GM12878 (cell line): ENCODE measurements at regions not wholly inside any gene's neighbourhood (a gene's known extent, or its start where the extent isn't known, plus 50 kb on each side); places are given as distances from the start of the nearest gene placed in this dataset.

ENCODE experiments used
- ATAC-seq: fragments of 200-7000 bp; cut with Tn5 transposase; 3 replicates; pipeline ENCODE4 v1.9.1; 2020; ENCODE audit warnings: mild to moderate bottlenecking, moderate library complexity
- BruUV-seq: library from RNA; stranded (reverse); fragments of 400-500 nt; replicated peaks from 2 replicates; lab custom pipeline; 2021; lab: Mats Ljungman, UMichigan
- CTCF ChIA-PET: fragments of 300-600 bp; sonication (Branson Sonifier 250); formaldehyde crosslinking; extraction: SDS; loops from one replicate; lab custom pipeline; 2021; ENCODE audit warnings: inconsistent platforms; lab: Yijun Ruan, JAX
- POLR2A ChIA-PET: fragments of 350-600 bp; formaldehyde crosslinking; extraction: SDS; loops from one replicate; lab custom pipeline; 2021; ENCODE audit warnings: inconsistent platforms; lab: Charles Lee
- RAD21 ChIA-PET: fragments of 300-600 bp; sonication (Branson Sonifier 250); formaldehyde crosslinking; loops from one replicate; lab custom pipeline; 2023; ENCODE audit warnings: antibody characterized with exemption; ENCODE audit not compliant: unreplicated experiment; lab: Charles Lee
- SMC1A ChIA-PET: fragments of 300-600 bp; sonication (Branson Sonifier 250); formaldehyde crosslinking; loops from one replicate; lab custom pipeline; 2023; ENCODE audit not compliant: unreplicated experiment, uncharacterized antibody; lab: Charles Lee
- DNase-seq: peaks from one replicate; pipeline ENCODE4 v3.0.0-alpha.2; 2011; ENCODE audit warnings: low read depth, low spot score
- FAIRE-seq: peaks from 3 replicates; lab custom pipeline; 2011; peaks lifted over from hg19 to GRCh38; lab: Jason Lieb, UNC
- H2AFZ ChIP-seq: 2 replicates; pipeline ENCODE4 v1.6.0; 2011; ENCODE audit warnings: low read depth, low read length, control low read depth; ENCODE audit not compliant: control insufficient read depth
- H3K27ac ChIP-seq: 2 replicates; pipeline ENCODE4 v1.5.1; 2011; ENCODE audit warnings: control low read depth; ENCODE audit not compliant: control insufficient read depth, insufficient read depth
- H3K27me3 ChIP-seq, 2 experiments: replicated peaks in 1 of 2; 2 replicates each; pipeline versions ENCODE4 v1.6.0 to v1.6.1; 2011; ENCODE audit warnings: low read length in 1 of 2; ENCODE audit not compliant: control insufficient read depth in 2 of 2, insufficient read depth in 2 of 2
- H3K36me3 ChIP-seq, 2 experiments: 2 replicates each; pipeline ENCODE4 v1.5.1; 2011; ENCODE audit warnings: low read length in 1 of 2; ENCODE audit not compliant: control insufficient read depth in 2 of 2, insufficient read depth in 2 of 2
- H3K4me1 ChIP-seq: 2 replicates; pipeline ENCODE4 v1.6.1; 2011; ENCODE audit warnings: mild to moderate bottlenecking, low read length, moderate library complexity, mixed read lengths; ENCODE audit not compliant: control insufficient read depth, insufficient read depth
- H3K4me2 ChIP-seq: 2 replicates; pipeline ENCODE4 v1.6.0; 2011; ENCODE audit warnings: control low read depth; ENCODE audit not compliant: control insufficient read depth, insufficient read depth
- H3K4me3 ChIP-seq: fragments of 200-600 bp; sonication (generic); 2 replicates; pipeline ENCODE4 v1.5.1; 2016
- H3K79me2 ChIP-seq: 2 replicates; pipeline ENCODE4 v1.6.0; 2011; ENCODE audit warnings: low read length; ENCODE audit not compliant: control insufficient read depth, insufficient read depth
- H3K9ac ChIP-seq: 2 replicates; pipeline ENCODE4 v1.8.0; 2011; ENCODE audit warnings: low read length, control low read depth, mixed read lengths; ENCODE audit not compliant: control insufficient read depth, insufficient read depth
- H3K9me3 ChIP-seq: replicated peaks from 3 replicates; pipeline ENCODE4 v1.5.1; 2011; ENCODE audit warnings: mild to moderate bottlenecking, low read length; ENCODE audit not compliant: control insufficient read depth, insufficient read depth
- H4K20me1 ChIP-seq: 2 replicates; pipeline ENCODE4 v1.6.0; 2011; ENCODE audit not compliant: control insufficient read depth, insufficient read depth
- CHD1 ChIP-seq: IDR thresholded peaks from 2 replicates; pipeline ENCODE4 v1.6.1; 2012; ENCODE audit warnings: low read depth, low read length, improper control_type of control experiment
- CREM ChIP-seq: IDR thresholded peaks from 2 replicates; pipeline ENCODE4 v1.6.1; 2014; ENCODE audit warnings: antibody characterized with exemption, low read depth
- FOS ChIP-seq: IDR thresholded peaks from 3 replicates; pipeline ENCODE4 v1.6.1; 2011; ENCODE audit warnings: borderline replicate concordance; ENCODE audit not compliant: insufficient read length; ENCODE audit errors: extremely low read depth
- MXI1 ChIP-seq: fragments of 150-350 bp; IDR thresholded peaks from 2 replicates; pipeline ENCODE4 v1.6.1; 2011; ENCODE audit warnings: low read depth, mild to moderate bottlenecking, inconsistent platforms, low read length, improper control_type of control experiment
- NFXL1 ChIP-seq: fragments of 450-650 bp; IDR thresholded peaks from 2 replicates; pipeline ENCODE4 v1.6.1; 2017; ENCODE audit warnings: antibody characterized with exemption, mild to moderate bottlenecking, borderline replicate concordance
- SIX5 ChIP-seq: IDR thresholded peaks from 2 replicates; pipeline ENCODE4 v1.6.1; 2011; ENCODE audit warnings: mild to moderate bottlenecking, low read depth, low read length, moderate library complexity; ENCODE audit not compliant: severe bottlenecking
- SUPT20H ChIP-seq: IDR thresholded peaks from 2 replicates; pipeline ENCODE4 v1.6.1; 2011; ENCODE audit warnings: low read depth, mild to moderate bottlenecking, low read length, moderate library complexity, borderline replicate concordance; ENCODE audit not compliant: control insufficient read depth
- TCF3 ChIP-seq: IDR thresholded peaks from 2 replicates; pipeline ENCODE4 v1.6.1; 2012; ENCODE audit warnings: low read depth, mild to moderate bottlenecking, low read length, borderline replicate concordance; ENCODE audit not compliant: insufficient read depth
- ZZZ3 ChIP-seq: IDR thresholded peaks from 2 replicates; pipeline ENCODE4 v1.6.1; 2011; ENCODE audit warnings: low read depth; ENCODE audit not compliant: control insufficient read depth, insufficient read length
- WGBS: methylation state at CpG from one replicate; pipeline ENCODE4 v1.1.6; 2016; ENCODE audit warnings: low lambda C conversion rate; ENCODE audit not compliant: insufficient replicate concordance, insufficient coverage; ENCODE audit errors: missing lambda C conversion rate; 5-methylcytosine and 5-hydroxymethylcytosine counted together
- in situ Hi-C: fragments of 300-500 bp; cut with MboI; formaldehyde crosslinking; loops from 9 replicates; pipeline ENCODE4 v1.14.3; 2018; ENCODE audit warnings: mixed read lengths
- intact Hi-C: fragments of 100-400 bp; cut with micrococcal nuclease; formaldehyde crosslinking; loops from one replicate; pipeline ENCODE4 v1.14.2; 2022; ENCODE audit not compliant: unreplicated experiment
- TF ChIP-seq, protein P1 (sequence below): fragments of 450-650 bp; formaldehyde crosslinking; IDR thresholded peaks from 2 replicates; pipeline ENCODE4 v1.4.0; 2020; ENCODE audit warnings: mild to moderate bottlenecking, moderate library complexity
- TF ChIP-seq, protein P2 (sequence below): fragments of 450-650 bp; IDR thresholded peaks from 2 replicates; pipeline ENCODE4 v1.6.1; 2018; ENCODE audit warnings: borderline replicate concordance, mild to moderate bottlenecking; ENCODE audit not compliant: partially characterized antibody
- TF ChIP-seq, protein P3 (sequence below): fragments of 450-650 bp; IDR thresholded peaks from 2 replicates; pipeline ENCODE4 v1.6.1; 2017; ENCODE audit warnings: mild to moderate bottlenecking
- TF ChIP-seq, protein P4 (sequence below): fragments of 450-650 bp; IDR thresholded peaks from 2 replicates; pipeline ENCODE4 v1.6.1; 2016; ENCODE audit warnings: mild to moderate bottlenecking

DNA sequence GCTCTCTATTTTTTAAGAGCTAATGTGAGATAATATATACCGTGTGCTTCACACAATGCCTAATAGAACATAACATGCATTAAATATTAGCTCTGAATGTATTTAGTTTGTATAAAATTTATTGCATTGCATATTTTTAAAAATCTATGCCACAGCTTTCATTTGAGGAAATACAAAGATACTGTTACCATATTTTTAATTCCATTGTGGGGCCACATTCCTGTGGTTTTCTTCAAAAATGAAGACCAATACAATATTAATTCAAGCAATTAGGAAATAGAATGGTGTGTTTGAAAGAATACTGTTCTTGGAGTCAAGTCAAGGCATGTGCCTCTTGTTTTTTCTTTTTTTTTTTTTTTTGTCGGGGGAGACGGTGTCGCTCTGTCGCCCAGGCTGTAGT is 95.4 kb upstream of the CADPS start (continued):
- TF ChIP-seq CREM, result no peak
- TF ChIP-seq, all 136 proteins: peak for 0

DNA sequence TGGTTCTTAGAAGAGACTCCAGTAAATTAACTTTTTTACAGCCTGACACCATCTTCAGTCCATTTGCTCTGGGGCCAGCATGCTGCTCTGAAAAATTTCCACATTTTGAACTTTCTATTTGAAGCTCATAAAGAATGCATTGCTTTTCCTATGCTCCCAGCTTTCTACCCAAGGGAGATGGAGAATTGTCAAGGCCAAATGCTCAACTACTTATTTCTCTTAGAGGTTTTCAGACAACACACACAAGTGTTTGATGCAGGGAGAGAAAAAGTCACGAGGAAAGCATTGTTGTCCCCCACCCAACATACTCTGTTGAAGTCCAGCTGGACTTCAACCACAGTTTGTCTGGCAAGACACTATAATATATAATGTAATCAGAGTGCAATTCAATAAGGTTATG is 100.3 kb upstream of the CADPS start:
- H3K4me1 ChIP-seq, result no peaks in the 10 kb centered on the region
- H3K79me2 ChIP-seq, result no peaks in the 10 kb centered on the region
- BruUV-seq, result no TSS peak
- no peaks in the 10 kb centered on the region for H3K36me3 ChIP-seq
- no peak overlapping the region for H3K4me2 ChIP-seq
- H3K9ac ChIP-seq, result no peak overlapping the region
- no peaks in the 10 kb centered on the region for H4K20me1 ChIP-seq
- intact Hi-C loops, result no loop called here
- no peaks in the 10 kb centered on the region for H3K27me3 ChIP-seq
- FAIRE-seq, result no peak
- no peak for ATAC-seq
- H3K27ac ChIP-seq, result no peak overlapping the region
- no peak for DNase-seq
- H2AFZ ChIP-seq, result no peak overlapping the region
- CTCF ChIA-PET, result interaction anchor here (0.7 kb wide), 1 partner anchor 360 kb away, joined by 3 read pairs; no protein-coding TSS in a partner anchor
- in situ Hi-C loops, result no loop called here
- POLR2A ChIA-PET, result no interaction called here
- H3K4me3 ChIP-seq, result no peak overlapping the region
- RAD21 ChIA-PET, result no interaction called here
- WGBS, result 0% methylated on average over 1 of the region's 1 CpG
- H3K9me3 ChIP-seq, result no peaks in the 10 kb centered on the region
- SMC1A ChIA-PET, result no interaction called here
- TF ChIP-seq CHD1 (no peak), MXI1 (no peak), FOS (no peak), ZZZ3 (no peak), NFXL1 (no peak), SIX5 (no peak), SUPT20H (no peak), TCF3 (no peak)
- TF ChIP-seq, protein P1, sequence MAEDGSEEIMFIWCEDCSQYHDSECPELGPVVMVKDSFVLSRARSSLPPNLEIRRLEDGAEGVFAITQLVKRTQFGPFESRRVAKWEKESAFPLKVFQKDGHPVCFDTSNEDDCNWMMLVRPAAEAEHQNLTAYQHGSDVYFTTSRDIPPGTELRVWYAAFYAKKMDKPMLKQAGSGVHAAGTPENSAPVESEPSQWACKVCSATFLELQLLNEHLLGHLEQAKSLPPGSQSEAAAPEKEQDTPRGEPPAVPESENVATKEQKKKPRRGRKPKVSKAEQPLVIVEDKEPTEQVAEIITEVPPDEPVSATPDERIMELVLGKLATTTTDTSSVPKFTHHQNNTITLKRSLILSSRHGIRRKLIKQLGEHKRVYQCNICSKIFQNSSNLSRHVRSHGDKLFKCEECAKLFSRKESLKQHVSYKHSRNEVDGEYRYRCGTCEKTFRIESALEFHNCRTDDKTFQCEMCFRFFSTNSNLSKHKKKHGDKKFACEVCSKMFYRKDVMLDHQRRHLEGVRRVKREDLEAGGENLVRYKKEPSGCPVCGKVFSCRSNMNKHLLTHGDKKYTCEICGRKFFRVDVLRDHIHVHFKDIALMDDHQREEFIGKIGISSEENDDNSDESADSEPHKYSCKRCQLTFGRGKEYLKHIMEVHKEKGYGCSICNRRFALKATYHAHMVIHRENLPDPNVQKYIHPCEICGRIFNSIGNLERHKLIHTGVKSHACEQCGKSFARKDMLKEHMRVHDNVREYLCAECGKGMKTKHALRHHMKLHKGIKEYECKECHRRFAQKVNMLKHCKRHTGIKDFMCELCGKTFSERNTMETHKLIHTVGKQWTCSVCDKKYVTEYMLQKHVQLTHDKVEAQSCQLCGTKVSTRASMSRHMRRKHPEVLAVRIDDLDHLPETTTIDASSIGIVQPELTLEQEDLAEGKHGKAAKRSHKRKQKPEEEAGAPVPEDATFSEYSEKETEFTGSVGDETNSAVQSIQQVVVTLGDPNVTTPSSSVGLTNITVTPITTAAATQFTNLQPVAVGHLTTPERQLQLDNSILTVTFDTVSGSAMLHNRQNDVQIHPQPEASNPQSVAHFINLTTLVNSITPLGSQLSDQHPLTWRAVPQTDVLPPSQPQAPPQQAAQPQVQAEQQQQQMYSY (CRISPR knock-in tag), result no peak
- TF ChIP-seq, protein P2, sequence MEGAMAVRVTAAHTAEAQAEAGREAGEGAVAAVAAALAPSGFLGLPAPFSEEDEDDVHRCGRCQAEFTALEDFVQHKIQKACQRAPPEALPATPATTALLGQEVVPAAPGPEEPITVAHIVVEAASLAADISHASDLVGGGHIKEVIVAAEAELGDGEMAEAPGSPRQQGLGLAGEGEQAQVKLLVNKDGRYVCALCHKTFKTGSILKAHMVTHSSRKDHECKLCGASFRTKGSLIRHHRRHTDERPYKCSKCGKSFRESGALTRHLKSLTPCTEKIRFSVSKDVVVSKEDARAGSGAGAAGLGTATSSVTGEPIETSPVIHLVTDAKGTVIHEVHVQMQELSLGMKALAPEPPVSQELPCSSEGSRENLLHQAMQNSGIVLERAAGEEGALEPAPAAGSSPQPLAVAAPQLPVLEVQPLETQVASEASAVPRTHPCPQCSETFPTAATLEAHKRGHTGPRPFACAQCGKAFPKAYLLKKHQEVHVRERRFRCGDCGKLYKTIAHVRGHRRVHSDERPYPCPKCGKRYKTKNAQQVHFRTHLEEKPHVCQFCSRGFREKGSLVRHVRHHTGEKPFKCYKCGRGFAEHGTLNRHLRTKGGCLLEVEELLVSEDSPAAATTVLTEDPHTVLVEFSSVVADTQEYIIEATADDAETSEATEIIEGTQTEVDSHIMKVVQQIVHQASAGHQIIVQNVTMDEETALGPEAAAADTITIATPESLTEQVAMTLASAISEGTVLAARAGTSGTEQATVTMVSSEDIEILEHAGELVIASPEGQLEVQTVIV, result no peak
- TF ChIP-seq, protein P3, sequence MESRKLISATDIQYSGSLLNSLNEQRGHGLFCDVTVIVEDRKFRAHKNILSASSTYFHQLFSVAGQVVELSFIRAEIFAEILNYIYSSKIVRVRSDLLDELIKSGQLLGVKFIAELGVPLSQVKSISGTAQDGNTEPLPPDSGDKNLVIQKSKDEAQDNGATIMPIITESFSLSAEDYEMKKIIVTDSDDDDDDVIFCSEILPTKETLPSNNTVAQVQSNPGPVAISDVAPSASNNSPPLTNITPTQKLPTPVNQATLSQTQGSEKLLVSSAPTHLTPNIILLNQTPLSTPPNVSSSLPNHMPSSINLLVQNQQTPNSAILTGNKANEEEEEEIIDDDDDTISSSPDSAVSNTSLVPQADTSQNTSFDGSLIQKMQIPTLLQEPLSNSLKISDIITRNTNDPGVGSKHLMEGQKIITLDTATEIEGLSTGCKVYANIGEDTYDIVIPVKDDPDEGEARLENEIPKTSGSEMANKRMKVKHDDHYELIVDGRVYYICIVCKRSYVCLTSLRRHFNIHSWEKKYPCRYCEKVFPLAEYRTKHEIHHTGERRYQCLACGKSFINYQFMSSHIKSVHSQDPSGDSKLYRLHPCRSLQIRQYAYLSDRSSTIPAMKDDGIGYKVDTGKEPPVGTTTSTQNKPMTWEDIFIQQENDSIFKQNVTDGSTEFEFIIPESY, result no peak
- TF ChIP-seq, protein P4, sequence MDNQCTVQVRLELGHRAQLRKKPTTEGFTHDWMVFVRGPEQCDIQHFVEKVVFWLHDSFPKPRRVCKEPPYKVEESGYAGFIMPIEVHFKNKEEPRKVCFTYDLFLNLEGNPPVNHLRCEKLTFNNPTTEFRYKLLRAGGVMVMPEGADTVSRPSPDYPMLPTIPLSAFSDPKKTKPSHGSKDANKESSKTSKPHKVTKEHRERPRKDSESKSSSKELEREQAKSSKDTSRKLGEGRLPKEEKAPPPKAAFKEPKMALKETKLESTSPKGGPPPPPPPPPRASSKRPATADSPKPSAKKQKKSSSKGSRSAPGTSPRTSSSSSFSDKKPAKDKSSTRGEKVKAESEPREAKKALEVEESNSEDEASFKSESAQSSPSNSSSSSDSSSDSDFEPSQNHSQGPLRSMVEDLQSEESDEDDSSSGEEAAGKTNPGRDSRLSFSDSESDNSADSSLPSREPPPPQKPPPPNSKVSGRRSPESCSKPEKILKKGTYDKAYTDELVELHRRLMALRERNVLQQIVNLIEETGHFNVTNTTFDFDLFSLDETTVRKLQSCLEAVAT, result no peak
